ENCODE measurements at regions not wholly inside any gene's neighbourhood (a gene's known extent, or its start where the extent isn't known, plus 50 kb on each side); places are given as distances from the start of the nearest gene placed in this dataset.

DNA sequence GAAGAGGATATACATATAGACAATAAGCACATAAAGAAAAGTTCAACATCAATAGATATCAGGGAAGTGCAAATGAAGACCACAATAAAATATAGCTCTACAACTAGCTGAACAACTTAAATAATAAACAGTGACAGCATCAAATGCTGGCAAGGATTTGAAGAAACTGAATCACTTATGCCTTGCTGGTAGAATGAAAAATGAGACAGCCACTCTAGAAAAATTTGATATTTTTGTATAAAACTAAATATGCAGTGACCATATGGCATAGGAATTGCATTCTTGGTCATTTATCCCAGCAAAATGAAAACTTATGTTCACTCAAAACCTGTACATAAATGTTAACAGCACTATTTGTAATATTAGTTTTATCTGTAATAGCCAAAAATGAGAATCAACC lies 1102.0 kb downstream of the C4orf33 start:
- DNase-seq = no peak

DNA sequence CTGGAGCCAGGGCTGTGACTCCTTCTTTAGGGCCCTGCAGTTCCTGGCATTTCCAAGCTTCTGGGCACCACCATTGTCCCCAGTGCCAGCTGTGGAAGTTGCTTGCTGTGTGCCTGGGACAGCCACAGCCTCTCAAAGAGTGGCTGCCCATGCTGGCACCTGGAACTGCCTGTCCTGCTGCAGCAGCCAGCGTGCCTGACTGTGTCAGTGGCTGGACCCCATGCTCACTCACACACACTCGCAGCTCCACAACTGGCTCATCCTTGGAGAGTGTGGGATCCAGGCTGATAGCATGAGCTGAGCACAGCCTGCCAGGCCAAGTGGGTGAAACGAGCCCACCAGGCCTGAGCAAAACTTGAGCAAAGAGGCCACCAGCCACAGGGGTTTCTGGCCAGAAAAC lies 1107.6 kb downstream of the C4orf33 start:
- DNase-seq = no peak

DNA sequence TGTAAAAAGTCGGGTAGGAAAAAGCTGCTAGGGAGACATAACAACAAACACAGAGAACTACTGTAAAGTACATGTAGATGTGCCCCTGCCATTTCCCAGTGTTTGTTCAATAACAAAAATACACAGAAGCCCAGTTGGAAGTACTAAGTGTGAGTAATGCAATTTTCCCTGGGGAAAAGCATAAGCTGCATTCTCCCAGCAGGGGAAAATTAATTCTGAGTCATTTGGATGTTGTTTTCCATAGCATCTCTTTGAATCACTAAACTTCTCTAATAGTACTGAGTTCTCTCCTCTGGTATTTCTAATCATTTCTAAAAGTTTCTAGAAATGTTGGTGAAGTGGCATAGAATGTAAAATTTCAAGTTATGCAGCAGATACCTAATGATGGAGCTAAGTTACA lies 1114.9 kb downstream of the C4orf33 start:
- DNase-seq = no peak

DNA sequence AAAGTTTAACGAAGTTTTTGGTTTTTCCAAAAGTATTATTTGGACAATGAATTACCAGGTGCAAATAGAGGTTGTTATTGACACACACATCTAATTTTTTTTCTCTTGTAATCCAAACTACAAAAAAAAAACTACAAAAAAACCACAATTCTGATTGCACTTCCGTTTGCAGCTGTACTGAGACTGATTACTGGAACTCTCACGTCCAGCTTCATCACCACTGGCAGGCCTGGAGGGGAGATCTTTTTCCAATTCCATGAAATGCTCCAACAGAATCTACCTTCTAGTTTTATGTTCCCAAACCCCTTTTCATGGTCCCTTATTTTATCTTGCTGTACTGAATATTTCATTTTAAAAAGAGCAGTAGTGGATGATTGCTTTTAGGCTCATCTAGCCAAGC lies 1118.3 kb downstream of the C4orf33 start:
- DNase-seq = no peak

DNA sequence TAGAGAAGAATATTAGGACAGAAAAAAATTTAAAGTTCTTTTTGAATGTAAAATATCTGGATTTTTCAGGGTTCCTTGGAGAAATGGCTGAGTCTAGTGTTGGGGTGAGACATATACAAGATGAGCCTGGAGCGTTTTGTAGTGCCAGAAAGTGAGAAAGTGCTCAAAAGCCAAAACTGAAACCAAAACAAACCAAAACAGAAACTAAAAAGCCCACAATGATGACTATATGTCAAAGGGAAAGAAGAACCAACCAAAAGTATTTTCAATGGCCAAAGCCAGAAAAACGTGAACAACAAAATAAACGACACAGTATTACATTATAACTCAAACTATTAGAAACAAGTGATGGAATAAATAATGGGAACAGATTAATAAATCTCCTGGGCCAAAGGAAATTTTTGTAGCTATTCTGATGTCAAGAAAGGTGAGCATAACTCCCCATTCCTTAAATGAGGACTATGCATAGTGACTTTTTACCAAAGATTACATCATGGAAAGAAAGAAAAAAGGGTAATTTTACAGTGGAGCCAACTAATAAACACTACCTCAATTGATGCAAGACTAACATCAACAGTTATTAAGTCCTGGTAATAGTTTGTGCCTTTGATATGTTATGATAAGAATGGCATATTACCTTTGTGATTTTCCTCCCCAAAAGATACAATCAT lies 1137.6 kb downstream of the C4orf33 start:
- no peak for DNase-seq

DNA sequence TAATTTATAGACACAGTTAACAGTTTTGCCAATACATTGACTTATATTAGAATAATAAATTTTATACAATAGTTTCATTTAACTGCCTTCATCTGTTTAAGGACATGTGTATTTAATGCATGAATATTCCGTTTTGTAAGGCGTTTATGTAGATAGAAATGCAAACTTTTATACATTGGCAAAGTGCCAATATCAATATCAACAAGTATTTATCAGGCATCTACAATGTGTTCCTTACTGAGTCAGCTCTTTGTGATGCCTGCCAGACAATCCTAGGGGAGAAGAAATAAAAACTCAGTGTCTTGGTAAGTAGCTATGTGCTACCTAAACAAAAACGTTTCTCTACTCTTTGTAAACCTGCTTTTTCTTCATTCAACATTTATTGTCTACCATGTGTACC lies 1142.2 kb downstream of the C4orf33 start:
- DNase-seq = no peak

DNA sequence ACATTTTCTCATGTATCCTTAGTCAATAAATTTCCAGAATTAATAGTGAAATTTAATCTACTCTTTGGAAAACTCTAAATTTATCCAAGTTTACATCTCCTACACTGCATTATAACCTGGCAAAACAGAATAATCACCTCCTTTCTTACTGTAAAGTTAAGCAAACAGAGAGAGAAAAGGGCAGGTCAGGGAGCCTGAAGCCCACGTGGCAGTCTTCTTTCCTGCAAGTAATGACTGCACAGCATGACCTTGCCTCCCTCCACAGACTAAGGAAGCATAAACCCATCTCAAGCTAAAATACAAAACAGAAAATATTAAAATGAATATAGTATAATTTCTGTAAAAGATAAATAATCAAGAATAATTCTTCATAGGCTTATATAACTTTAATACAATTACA lies 1153.0 kb downstream of the C4orf33 start:
- DNase-seq = no peak

DNA sequence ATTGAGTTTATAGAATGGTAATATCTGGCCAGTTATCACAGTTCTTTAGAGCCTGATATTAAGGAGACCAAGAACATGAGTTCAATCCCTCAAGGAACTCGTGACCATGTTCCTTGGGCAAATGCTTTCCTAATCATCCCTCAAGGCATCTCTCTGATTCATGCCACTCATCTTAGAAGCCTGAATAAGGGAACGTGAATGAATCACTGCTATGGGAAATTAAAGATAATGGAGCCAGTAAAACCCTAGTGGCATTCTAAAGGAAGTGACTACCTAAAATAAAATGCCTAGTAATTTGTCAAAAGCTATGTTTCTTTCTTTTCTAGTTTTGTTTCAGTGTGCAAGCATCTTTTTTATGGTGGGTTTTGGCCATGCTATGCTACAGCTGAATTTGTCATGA lies 1161.3 kb downstream of the C4orf33 start:
- no peak for DNase-seq

DNA sequence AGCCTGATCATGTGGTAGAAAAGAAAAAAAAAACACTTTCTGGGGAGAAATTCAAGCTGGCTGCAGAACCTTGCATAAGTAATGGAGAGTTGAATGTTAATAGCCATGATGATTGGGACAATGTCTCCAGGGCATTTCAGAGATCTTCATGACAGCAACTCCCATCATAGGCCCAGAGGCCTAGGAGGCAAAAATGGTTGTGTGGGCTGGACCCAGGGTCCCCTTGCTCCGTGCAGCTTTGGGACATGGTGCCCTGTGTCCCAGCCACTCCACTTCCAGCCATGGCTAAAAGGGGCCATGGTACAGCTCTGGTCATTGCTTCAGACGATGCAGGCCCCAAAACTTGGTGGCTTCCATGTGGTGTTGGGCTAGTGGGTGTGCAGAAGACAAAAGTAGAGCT lies 1170.9 kb downstream of the C4orf33 start:
- DNase-seq = no peak

DNA sequence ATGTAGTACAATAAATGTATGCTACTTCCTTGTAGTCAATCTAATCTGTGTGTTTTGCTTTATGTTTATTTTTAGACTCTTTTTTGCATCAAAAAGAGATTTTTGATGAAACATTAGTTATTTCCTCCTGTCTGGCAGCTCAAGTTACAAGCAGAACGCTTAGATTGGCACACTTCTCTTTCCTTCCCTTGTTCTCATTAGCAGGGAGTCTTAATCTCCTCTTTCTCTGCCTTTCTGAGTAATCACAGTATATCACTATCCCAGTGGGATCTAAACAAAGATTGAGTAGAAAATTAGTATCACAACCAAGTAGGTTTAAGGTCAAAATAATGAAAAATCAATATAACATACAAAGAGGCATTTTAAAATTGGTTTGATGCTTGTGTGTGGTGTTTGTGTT lies 1192.6 kb downstream of the C4orf33 start:
- DNase-seq = no peak

DNA sequence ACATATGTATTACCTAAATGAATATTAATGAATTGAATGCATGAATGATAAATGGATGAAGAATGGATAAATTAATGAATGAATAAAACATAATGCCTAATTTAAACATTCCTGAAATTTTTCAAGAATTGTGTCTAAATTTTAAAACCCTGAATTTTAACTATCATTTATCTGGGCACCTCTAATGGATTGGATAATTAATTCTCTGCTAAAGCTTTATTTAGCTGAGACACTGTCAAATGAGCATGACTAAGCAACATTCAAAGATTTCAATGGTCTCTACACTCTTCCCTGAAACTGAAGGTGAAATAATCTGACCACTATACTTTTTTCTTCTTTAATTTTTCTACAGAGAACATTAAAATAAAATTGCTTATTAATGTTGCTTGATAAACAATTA lies 1197.7 kb downstream of the C4orf33 start:
- DNase-seq = no peak

DNA sequence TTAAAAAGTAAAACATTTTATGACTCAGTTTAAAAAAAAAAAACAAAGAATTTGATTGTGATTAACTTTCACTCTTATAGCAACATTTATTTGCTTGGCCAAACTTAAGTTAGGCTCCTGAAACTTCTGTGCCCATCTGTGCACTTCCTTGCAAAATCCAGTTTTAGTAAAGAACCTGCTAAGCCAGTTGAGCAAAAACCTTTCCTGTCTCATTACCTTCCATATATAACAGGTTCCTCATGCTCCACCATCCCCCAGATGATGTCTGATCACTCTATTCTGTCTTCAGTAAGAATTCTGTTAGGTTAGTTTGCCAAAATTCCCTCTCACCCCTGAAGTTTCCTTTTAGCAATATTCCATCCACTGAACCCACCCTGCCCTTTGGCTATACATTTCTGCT lies 1200.5 kb downstream of the C4orf33 start:
- no peak for DNase-seq

DNA sequence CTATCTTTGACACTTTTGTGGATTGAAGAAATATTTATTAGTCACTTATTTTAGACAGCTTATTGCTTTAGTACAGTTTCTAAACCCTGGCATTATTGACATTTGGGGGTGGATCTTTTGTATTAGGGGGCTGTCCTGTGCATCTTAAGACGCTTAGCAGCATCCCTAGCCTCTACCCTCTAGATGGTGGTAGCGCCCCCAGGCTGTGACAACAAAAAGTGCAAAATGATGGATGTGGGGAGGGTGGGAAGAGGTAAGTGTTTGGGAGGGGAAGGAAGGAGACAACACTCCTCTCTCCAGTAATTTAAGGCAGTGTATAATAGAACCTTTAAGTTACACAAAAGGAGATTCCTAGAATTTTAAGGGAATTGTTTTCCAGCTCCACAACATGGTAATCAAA lies 1210.6 kb downstream of the C4orf33 start:
- DNase-seq = no peak

DNA sequence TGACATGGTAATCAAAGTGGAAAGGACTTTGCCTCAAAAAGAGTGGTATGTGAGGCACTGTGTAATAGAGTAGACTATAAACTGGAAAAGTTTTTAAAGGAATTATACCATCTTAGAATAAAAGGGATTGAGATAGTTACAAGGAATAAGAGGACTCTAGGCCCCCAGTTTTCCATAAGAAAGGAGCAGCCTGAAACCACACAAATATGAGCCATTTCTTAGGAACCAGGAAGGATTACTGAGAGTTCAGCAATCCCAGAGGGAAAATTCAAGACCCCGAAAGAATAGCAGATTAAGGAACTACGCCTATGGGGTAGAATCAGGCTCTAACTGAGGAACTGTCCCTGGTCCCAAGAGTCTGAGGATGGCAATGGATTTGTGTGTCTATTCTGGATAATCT lies 1213.3 kb downstream of the C4orf33 start:
- DNase-seq = no peak

DNA sequence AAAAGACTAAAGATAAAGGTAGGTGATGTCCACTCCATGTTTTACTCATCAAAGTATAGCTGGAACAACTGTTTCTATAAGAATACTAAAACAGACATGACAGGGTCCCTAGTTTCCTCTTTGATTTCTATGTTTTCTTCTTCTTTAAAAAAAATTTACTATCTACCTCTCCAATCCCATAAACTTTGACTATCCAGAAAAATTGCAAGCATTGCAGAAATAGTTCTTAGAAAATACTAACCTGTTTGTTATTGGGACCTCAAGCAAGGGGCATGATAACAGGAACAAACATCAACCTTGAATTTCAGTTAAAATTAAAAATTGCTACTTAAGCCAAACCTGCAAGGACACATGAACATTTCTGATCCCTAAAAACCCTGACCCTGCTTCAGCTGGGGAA lies 1226.5 kb downstream of the C4orf33 start:
- DNase-seq = no peak

DNA sequence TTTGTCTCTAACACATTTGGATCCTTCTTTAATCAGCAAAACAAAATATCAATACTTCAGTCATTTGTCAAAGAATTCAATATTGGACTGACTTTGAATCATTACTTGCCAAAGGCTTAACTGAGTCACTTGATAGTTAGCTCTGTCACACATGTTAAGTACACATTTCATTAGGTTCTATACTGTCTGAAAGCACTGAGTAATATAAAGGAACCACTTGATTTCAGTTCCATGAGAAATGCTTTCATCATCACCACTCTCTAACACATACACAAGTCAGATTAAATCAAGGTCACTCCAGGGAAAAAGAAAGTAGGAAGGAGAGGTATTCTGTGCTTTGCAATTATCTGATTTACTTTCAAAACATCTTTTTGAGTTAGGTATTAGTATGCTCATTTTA lies 1233.1 kb downstream of the C4orf33 start:
- no peak for DNase-seq

DNA sequence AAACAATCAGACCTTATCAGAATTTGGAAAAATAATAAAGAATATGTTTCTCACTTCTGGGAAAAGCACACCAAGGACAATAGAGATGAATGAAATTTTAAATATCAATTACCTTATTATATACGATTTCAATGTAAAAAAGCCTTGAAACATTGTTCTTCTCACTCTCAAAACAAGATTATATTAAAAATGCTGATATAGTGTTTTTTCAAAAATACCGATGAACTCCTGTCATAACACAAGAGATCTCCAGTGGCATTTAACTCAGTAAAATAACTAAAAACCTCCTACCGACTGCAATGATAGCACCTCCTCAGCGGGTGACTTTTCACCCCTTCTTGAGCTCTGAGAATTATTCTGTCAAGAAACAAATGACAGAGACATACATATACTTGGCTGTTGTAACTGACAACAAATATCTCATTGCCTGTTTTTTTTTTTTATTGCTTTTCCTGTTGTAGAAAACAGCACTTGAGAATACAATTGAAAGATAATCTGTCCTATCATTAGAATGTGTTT lies 1237.3 kb downstream of the C4orf33 start:
- no peak for DNase-seq

DNA sequence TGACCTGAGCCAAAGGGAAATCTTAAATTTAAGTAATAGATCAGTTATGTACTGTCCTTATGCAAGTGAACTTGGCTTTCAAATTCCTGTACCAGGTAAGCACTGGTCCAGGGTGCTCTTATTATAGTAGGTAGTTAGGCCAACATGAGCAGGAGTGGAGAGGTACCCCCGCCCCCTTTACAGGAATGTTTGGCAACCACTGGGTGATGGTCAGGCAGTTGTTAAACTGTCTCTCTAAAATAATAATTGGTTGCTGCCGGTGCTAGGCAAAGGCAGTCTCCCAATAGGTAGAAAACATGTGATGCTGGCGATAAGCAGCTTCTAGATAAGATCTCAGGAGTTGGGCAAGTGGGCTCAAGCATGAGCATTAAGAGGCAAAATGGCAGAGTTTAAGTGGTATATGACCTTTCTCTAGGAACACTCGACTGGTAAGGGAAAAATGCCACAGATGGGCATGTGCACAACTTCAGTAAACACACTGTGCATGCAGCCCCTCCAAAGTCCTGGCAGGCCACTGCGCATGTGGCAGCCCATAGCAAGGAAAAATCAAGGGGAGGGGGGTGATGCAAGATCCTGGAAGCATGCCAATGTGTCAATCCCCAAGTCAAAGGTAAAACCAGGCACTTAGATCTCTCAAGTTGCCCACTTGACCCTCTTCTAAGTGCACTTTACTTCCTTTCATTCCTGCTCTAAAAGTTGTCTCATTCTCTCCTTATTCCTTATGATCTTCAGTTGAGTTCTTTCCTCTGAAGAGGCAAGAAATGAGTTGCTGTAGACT lies 1239.7 kb downstream of the C4orf33 start:
- no peak for DNase-seq

DNA sequence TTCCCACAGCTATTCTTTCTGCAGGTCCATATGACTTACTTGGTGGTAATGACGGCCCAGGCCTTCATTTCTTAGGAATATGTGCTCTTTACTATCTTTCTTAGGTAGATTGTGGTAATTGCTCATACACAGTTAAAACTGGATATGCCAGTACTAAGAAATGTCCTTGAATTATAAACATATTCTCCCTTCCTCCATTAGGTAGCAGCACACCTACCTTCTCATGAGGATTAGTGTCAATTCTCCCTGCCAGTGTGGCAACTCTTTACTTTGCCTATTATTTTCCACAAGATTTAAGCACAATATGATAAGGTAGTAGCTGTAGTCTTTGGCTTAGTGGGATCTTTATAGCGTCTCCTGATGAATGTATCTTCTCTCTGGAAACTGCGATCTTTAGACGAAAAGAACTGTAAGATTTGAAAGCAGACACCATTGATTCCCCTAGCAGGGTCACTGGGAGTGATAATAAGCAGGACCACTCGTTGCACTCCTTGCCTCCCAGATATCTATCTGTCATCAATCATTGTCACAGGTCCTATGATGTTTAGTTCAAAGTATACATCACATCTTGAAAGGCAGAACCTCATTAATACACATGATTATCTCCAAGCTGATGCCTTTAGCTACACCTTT lies 1240.7 kb downstream of the C4orf33 start:
- no peak for DNase-seq

DNA sequence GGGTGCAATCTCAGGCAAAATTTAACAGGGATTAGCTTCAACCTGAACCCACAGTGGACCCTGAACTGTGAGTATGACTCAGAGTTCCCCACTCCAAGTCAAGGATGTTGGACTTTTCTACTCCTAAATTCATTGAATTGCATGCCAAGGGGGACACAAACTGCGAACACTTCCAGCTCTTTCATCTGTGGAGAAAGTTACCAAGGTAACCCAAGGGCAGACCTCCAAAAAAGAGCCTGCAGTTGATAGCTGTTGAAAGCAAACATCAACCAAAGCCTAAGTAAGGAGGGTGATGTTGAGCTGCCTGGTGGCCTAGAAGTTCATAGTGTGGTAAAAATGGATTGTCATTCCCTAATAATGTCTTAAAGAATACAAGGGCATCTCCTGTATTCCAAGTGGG lies 1242.9 kb downstream of the C4orf33 start:
- no peak for DNase-seq

DNA sequence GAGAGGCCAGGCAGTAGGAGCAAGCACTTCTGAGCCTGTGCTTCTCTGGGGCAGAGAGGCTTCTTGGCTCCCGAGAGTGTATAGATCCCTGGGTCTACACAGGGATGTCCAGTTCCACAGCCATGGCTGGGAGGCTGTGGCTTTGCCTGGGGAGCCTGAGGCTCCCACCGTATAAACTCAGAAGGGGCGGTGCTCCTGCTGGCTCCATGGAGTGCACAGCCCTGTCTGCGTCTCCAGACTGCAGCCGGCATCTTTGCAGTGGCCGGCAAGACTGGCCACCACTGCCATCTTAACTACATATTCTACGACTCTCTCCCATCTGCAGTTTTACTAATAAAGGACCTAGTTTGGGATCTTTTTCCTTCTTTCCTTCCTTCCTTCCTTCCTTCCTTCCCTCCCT lies 1253.8 kb downstream of the C4orf33 start:
- DNase-seq = no peak

DNA sequence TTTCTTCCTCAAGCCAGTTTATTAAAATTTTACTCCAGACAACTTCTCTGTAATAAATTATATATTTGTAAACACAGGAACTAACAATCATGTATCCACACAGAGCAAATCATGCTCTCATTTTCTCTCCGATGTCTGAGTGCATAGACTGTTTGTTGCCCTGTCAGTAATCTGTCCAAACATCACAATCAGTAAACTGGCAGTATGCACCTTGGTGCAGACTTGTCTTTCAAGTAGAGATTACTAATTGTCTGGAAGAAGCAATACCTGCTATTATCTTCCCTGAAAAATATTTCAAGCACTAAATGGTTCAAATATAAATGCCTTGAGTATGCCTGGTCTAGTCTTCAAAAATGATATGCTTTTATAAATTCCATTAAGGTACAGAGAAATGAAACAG lies 1260.9 kb downstream of the C4orf33 start:
- DNase-seq = no peak

DNA sequence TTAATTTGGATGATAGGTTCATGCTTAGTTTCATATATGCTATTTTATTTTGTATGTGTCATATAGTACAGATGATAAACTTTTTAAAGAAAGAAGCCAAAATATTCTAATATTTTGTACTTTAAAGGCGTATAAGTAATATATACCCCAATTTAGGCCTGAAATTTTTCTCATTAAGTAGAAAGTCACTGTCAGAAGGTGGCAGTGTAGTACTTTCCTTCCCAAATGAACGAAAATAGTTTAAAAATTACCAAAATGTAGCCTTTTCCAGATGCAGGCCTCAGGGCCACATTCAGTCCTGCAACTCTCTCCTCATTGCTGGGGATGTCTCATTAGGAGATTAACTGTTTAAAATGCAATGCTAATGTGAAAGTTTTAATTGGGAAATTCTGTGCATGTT lies 1263.6 kb downstream of the C4orf33 start:
- DNase-seq = no peak

DNA sequence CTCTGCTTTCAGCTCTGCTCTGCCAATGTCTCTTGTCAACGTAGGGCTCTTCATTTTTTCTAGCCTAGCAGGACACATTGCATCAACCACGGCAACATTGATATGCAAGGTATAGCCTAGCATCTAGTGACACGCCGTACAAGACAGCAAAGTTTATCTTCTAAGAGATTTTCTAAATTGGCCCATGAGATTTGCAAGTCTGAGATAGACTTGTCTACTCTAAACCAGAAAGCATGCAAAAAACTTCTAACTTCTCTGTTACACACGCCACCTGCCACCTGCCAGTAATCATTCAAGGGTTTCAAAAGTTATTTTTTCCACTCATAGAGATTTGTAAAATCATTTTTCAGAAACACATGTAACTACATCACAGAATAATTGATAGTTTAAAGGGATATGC lies 1265.7 kb downstream of the C4orf33 start:
- DNase-seq = no peak
